ENCODE measurements at regions not wholly inside any gene's neighbourhood (a gene's known extent, or its start where the extent isn't known, plus 50 kb on each side); places are given as distances from the start of the nearest gene placed in this dataset.

DNA sequence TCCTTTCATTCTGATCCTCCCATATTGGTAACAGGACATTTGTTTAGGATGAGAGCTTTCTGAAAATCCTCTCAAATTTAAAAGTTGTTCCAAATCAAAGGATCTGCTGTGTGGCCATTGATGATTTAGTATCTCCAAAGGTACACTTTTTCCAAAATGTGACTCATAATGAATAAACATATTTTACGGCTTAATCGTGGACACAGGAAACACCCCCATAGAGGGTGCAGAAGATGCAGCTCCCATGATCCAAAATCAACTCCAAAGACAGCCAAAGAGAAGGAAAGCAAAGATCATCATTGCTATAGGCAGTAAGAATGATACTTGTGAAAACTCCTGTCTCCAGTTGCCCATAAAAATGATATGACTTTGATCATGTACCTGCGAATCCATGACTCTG lies 239.7 kb downstream of the PIK3R1 start:
- ATAC-seq (ENCODE audit: low read depth): no peak
- H3K36me3 ChIP-seq (ENCODE audit: low read depth): no peaks in the 10 kb centered on the region

DNA sequence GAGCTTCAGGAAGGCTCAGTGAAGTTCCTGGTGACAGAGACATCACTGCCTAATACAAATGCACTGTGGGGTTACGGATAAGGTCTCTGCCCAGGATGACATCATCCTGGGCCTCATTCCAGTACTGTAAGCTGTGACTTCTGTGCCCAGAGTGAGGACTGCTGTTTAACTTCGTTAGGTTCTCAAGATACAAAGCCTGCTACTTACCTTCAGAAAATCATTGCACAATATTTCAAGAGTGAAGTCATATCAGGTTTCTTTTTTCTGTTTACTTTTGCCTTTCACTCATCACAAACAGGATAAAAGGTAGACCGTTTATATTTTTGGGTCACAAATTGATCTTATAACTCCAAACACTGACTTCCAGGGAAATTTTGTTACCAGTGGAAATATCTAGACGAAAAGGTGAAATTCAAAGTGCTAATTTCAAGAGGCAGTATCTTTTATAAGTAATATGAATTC lies 241.2 kb downstream of the PIK3R1 start:
- Histone ChIP-seq H3K4me3 (ENCODE audit: severe bottlenecking) (no peak overlapping the region), H3K9me3 (ENCODE audit: severe bottlenecking) (no peaks in the 10 kb centered on the region), H3K27me3 (ENCODE audit: insufficient read depth, poor library complexity, severe bottlenecking) (no peaks in the 10 kb centered on the region), H3K4me1 (ENCODE audit: insufficient read depth, poor library complexity, severe bottlenecking) (peaks cover 13% of the 10 kb centered on the region), H3K27ac (ENCODE audit: poor library complexity, severe bottlenecking) (peak overlapping the region; percentile 28), H3K36me3 (ENCODE audit: low read depth) (no peaks in the 10 kb centered on the region)
- no peak for DNase-seq (ENCODE audit: low spot score)
- peak; percentile 88 for ATAC-seq (ENCODE audit: low read depth)
- TF ChIP-seq CTCF (IDR thresholded peaks at IDR 0.05; ENCODE audit: poor library complexity, severe bottlenecking): no peak

More for the DNA sequence above, 239.7 kb downstream of the PIK3R1 start:
- Histone ChIP-seq H3K27ac (ENCODE audit: poor library complexity, severe bottlenecking) (no peak overlapping the region), H3K27me3 (ENCODE audit: insufficient read depth, poor library complexity, severe bottlenecking) (no peaks in the 10 kb centered on the region), H3K4me3 (ENCODE audit: severe bottlenecking) (no peak overlapping the region), H3K4me1 (ENCODE audit: insufficient read depth, poor library complexity, severe bottlenecking) (peaks cover 16% of the 10 kb centered on the region), H3K9me3 (ENCODE audit: severe bottlenecking) (no peaks in the 10 kb centered on the region)
- no peak for TF ChIP-seq CTCF (IDR thresholded peaks at IDR 0.05; ENCODE audit: poor library complexity, severe bottlenecking)
- DNase-seq (ENCODE audit: low spot score): no peak

DNA sequence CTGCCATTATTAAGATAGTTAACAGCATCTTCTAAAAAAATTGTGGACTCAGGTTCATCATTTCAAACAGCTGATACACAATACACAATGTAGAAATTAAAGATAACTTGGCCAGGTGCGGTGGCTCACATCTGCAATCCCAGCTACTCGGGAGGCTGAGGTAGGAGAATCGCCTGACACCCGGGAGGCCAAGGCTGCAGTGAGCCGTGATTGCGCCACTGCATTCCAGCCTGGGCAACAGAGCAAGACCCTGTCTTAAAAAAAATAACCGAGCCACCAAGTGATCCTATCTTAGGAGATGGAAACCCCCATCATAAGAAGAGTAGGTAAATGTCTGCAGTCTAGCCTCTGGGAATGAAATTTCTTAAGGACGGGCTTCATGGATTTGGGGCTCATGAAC lies 241.7 kb downstream of the PIK3R1 start:
- Histone ChIP-seq H3K9me3 (ENCODE audit: severe bottlenecking) (no peaks in the 10 kb centered on the region), H3K27ac (ENCODE audit: poor library complexity, severe bottlenecking) (peak overlapping the region; percentile 28), H3K27me3 (ENCODE audit: insufficient read depth, poor library complexity, severe bottlenecking) (no peaks in the 10 kb centered on the region), H3K4me1 (ENCODE audit: insufficient read depth, poor library complexity, severe bottlenecking) (peaks cover 13% of the 10 kb centered on the region), H3K4me3 (ENCODE audit: severe bottlenecking) (no peak overlapping the region), H3K36me3 (ENCODE audit: low read depth) (no peaks in the 10 kb centered on the region)
- DNase-seq (ENCODE audit: low spot score): no peak
- ATAC-seq (ENCODE audit: low read depth): no peak
- no peak for TF ChIP-seq CTCF (IDR thresholded peaks at IDR 0.05; ENCODE audit: poor library complexity, severe bottlenecking)

GRCh38 chr5:68458416-68459021 lies 243.0 kb downstream of the PIK3R1 start:
- Histone ChIP-seq H3K27ac (ENCODE audit: poor library complexity, severe bottlenecking) (no peak overlapping the region), H3K4me1 (ENCODE audit: insufficient read depth, poor library complexity, severe bottlenecking) (peaks cover 13% of the 10 kb centered on the region), H3K36me3 (ENCODE audit: low read depth) (no peaks in the 10 kb centered on the region), H3K27me3 (ENCODE audit: insufficient read depth, poor library complexity, severe bottlenecking) (no peaks in the 10 kb centered on the region), H3K4me3 (ENCODE audit: severe bottlenecking) (no peak overlapping the region), H3K9me3 (ENCODE audit: severe bottlenecking) (no peaks in the 10 kb centered on the region)
- no peak for DNase-seq (ENCODE audit: low spot score)
- TF ChIP-seq CTCF (IDR thresholded peaks at IDR 0.05; ENCODE audit: poor library complexity, severe bottlenecking): no peak
- no peak for ATAC-seq (ENCODE audit: low read depth)

GRCh38 chr5:68459093-68459809 lies 243.7 kb downstream of the PIK3R1 start:
- no peak for DNase-seq (ENCODE audit: low spot score)
- no peaks in the 10 kb centered on the region for H3K27me3 ChIP-seq (ENCODE audit: insufficient read depth, poor library complexity, severe bottlenecking)
- ATAC-seq (ENCODE audit: low read depth): no peak
- TF ChIP-seq CTCF (IDR thresholded peaks at IDR 0.05; ENCODE audit: poor library complexity, severe bottlenecking): no peak
- H3K36me3 ChIP-seq (ENCODE audit: low read depth): no peaks in the 10 kb centered on the region
- no peaks in the 10 kb centered on the region for H3K9me3 ChIP-seq (ENCODE audit: severe bottlenecking)
- peaks cover 13% of the 10 kb centered on the region for H3K4me1 ChIP-seq (ENCODE audit: insufficient read depth, poor library complexity, severe bottlenecking)
- no peak overlapping the region for H3K27ac ChIP-seq (ENCODE audit: poor library complexity, severe bottlenecking)
- H3K4me3 ChIP-seq (ENCODE audit: severe bottlenecking): no peak overlapping the region
